ENCODE measurements at regions not wholly inside any gene's neighbourhood (a gene's known extent, or its start where the extent isn't known, plus 50 kb on each side); places are given as distances from the start of the nearest gene placed in this dataset.

DNA sequence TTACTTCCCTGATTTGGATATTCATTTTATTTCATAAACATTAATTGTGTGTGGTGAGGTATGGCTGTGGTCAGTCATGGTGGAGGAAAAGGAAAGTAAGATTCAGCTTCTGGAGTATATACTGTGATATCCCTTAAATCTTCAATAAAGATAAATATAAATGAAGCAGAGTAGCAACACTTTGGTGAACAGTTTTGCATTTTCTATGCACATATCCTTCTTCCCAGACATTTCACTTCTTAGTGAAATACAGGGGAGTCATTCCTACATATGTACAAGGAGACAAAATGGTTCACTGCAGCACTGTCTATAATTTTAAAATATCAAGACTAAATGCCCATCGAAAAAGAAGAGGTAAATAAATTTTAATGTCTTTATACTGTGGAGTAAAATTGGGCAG, 61.3 kb downstream of the DISP1 start:
- POLR2A ChIA-PET = no interaction called here
- H3K27ac ChIP-seq (ENCODE audit: extremely low read depth, low read depth, low read length) = no peak overlapping the region

DNA sequence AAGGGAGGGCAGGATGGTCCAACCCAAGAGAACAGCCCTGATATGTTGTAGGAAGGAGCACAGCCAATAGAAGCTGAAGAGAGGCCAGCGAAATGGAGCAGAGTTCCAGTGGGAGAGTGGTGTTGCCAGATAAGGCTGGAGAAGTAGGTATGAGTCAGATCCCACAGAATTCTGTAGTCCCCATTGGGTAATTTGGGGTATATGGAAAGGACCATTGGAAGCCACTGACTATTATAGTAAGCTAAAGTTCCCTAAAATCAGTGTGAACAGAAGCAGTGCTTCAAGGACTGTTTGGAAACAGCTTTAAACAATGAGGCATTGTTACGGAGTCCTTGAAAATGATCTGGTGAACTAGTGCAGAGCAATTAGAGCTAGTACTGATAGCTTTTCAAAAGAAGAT, 63.0 kb downstream of the DISP1 start:
- POLR2A ChIA-PET = no interaction called here
- Histone ChIP-seq H3K27ac (ENCODE audit: extremely low read depth, low read depth, low read length) (no peak overlapping the region), H3K4me1 (ENCODE audit: control insufficient read depth, insufficient read depth, low read length) (no peaks in the 10 kb centered on the region), H3K9me3 (ENCODE audit: control insufficient read depth, insufficient read depth, low read depth, low read length) (no peaks in the 10 kb centered on the region), H3K4me3 (ENCODE audit: low read depth, low read length) (no peak overlapping the region), H3K36me3 (ENCODE audit: control insufficient read depth in 2 of 2, insufficient read depth in 1 of 2, low read length in 2 of 2) (no peaks in the 10 kb centered on the region)
- TF ChIP-seq ZNF785 (tag by site-specific recombination; IDR thresholded peaks at IDR 0.05) (no peak), ZNF600 (tag by site-specific recombination; IDR thresholded peaks at IDR 0.05) (peak; percentile 59), ZNF248 (tag by site-specific recombination; IDR thresholded peaks at IDR 0.05) (no peak), ZNF549 (tag by site-specific recombination; IDR thresholded peaks at IDR 0.05) (no peak)
- CTCF ChIA-PET = interaction anchor here (0.8 kb wide), 1 partner anchor 9 kb away, joined by 3 read pairs; no protein-coding TSS in a partner anchor

More for the DNA sequence above, 61.3 kb downstream of the DISP1 start:
- Histone ChIP-seq H3K4me3 (ENCODE audit: low read depth, low read length) (no peak overlapping the region), H3K36me3 (ENCODE audit: control insufficient read depth in 2 of 2, insufficient read depth in 1 of 2, low read length in 2 of 2) (no peaks in the 10 kb centered on the region), H3K9me3 (ENCODE audit: control insufficient read depth, insufficient read depth, low read depth, low read length) (no peaks in the 10 kb centered on the region), H3K4me1 (ENCODE audit: control insufficient read depth, insufficient read depth, low read length) (no peaks in the 10 kb centered on the region)
- TF ChIP-seq ZNF768 (tag by site-specific recombination; IDR thresholded peaks at IDR 0.05) = no peak
- no peak for TF ChIP-seq ZNF366 (tag by site-specific recombination; conservative IDR thresholded peaks at IDR 0.05)
- no peak for TF ChIP-seq ZNF792 (tag by site-specific recombination; IDR thresholded peaks at IDR 0.05)
- TF ChIP-seq, protein P1, sequence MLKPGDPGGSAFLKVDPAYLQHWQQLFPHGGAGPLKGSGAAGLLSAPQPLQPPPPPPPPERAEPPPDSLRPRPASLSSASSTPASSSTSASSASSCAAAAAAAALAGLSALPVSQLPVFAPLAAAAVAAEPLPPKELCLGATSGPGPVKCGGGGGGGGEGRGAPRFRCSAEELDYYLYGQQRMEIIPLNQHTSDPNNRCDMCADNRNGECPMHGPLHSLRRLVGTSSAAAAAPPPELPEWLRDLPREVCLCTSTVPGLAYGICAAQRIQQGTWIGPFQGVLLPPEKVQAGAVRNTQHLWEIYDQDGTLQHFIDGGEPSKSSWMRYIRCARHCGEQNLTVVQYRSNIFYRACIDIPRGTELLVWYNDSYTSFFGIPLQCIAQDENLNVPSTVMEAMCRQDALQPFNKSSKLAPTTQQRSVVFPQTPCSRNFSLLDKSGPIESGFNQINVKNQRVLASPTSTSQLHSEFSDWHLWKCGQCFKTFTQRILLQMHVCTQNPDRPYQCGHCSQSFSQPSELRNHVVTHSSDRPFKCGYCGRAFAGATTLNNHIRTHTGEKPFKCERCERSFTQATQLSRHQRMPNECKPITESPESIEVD (tag by site-specific recombination; IDR thresholded peaks at IDR 0.05) = no peak
- TF ChIP-seq ZNF530 (tag by site-specific recombination; IDR thresholded peaks at IDR 0.05; ENCODE audit: low read depth) = no peak
- TF ChIP-seq ZNF529 (tag by site-specific recombination; IDR thresholded peaks at IDR 0.05; ENCODE audit: insufficient replicate concordance) = no peak
- TF ChIP-seq ZIC2 (tag by site-specific recombination; IDR thresholded peaks at IDR 0.05) = no peak
- no peak for TF ChIP-seq ZNF776 (tag by site-specific recombination; IDR thresholded peaks at IDR 0.05; ENCODE audit: borderline replicate concordance)
- TF ChIP-seq, protein P2, sequence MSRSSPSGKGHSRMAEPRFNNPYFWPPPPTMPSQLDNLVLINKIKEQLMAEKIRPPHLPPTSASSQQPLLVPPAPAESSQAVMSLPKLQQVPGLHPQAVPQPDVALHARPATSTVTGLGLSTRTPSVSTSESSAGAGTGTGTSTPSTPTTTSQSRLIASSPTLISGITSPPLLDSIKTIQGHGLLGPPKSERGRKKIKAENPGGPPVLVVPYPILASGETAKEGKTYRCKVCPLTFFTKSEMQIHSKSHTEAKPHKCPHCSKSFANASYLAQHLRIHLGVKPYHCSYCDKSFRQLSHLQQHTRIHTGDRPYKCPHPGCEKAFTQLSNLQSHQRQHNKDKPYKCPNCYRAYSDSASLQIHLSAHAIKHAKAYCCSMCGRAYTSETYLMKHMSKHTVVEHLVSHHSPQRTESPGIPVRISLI (tag by site-specific recombination; IDR thresholded peaks at IDR 0.05) = no peak
- TF ChIP-seq ZFP69B (tag by site-specific recombination; IDR thresholded peaks at IDR 0.05) = no peak
- CTCF ChIA-PET = no interaction called here

DNA sequence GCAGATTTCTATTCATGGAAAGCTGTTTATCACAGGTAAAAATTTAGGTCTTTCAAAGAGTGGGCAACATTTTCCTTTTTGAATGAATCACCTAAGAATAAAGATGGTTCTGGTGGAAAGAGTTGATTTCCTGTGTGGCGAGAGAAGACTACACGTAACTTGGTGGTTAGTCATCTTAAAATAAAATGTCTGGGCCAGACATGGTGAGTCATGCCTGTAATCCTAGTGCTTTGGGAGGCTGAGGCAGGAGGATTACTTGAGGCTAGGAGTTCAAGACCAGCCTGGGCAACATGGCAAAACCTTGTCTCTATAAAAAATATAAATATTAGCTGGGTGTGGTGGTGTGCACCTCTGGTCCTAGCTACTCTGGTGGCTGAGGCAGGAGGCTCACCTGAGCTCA, 65.7 kb downstream of the DISP1 start:
- TF ChIP-seq ZNF792 (tag by site-specific recombination; IDR thresholded peaks at IDR 0.05) = no peak
- TF ChIP-seq, protein P3, sequence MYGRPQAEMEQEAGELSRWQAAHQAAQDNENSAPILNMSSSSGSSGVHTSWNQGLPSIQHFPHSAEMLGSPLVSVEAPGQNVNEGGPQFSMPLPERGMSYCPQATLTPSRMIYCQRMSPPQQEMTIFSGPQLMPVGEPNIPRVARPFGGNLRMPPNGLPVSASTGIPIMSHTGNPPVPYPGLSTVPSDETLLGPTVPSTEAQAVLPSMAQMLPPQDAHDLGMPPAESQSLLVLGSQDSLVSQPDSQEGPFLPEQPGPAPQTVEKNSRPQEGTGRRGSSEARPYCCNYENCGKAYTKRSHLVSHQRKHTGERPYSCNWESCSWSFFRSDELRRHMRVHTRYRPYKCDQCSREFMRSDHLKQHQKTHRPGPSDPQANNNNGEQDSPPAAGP (tag by site-specific recombination; IDR thresholded peaks at IDR 0.05) = no peak
- TF ChIP-seq SETDB1 (IDR thresholded peaks at IDR 0.05; ENCODE audit: insufficient read length, low read length) = peak; percentile 22
- H3K4me3 ChIP-seq (ENCODE audit: low read depth, low read length) = no peak overlapping the region
- CTCF ChIA-PET = no interaction called here

More for the DNA sequence above, 65.7 kb downstream of the DISP1 start:
- Histone ChIP-seq H3K27ac (ENCODE audit: extremely low read depth, low read depth, low read length) (no peak overlapping the region), H3K9me3 (ENCODE audit: control insufficient read depth, insufficient read depth, low read depth, low read length) (no peaks in the 10 kb centered on the region), H3K36me3 (ENCODE audit: control insufficient read depth in 2 of 2, insufficient read depth in 1 of 2, low read length in 2 of 2) (no peaks in the 10 kb centered on the region), H3K4me1 (ENCODE audit: control insufficient read depth, insufficient read depth, low read length) (no peaks in the 10 kb centered on the region)
- POLR2A ChIA-PET = no interaction called here
